ENCODE measurements at regions not wholly inside any gene's neighbourhood (a gene's known extent, or its start where the extent isn't known, plus 50 kb on each side); places are given as distances from the start of the nearest gene placed in this dataset.

GRCh38 chr5:161115941-161116340 lies 263.9 kb upstream of the ATP10B start:
- no peak for DNase-seq

- DNase-seq, result no peak
Measured at GRCh38 chr5:161112371-161112770, 260.4 kb upstream of the ATP10B start.

GRCh38 chr5:161105525-161105924 lies 253.5 kb upstream of the ATP10B start:
- DNase-seq, result no peak

GRCh38 chr5:161098516-161098915 lies 246.5 kb upstream of the ATP10B start:
- DNase-seq, result no peak

GRCh38 chr5:161096581-161096980 lies 244.6 kb upstream of the ATP10B start:
- DNase-seq, result no peak

- no peak for DNase-seq
Measured at GRCh38 chr5:161095953-161096352, 243.9 kb upstream of the ATP10B start.

GRCh38 chr5:161094411-161094810 lies 242.4 kb upstream of the ATP10B start:
- no peak for DNase-seq

GRCh38 chr5:161093100-161093499 lies 241.1 kb upstream of the ATP10B start:
- DNase-seq, result no peak

GRCh38 chr5:161089569-161089968 lies 237.6 kb upstream of the ATP10B start:
- no peak for DNase-seq

GRCh38 chr5:161086461-161086860 lies 234.4 kb upstream of the ATP10B start:
- no peak for DNase-seq

GRCh38 chr5:161085056-161085455 lies 233.0 kb upstream of the ATP10B start:
- no peak for DNase-seq

GRCh38 chr5:161084115-161084514 lies 232.1 kb upstream of the ATP10B start:
- no peak for DNase-seq

- DNase-seq, result no peak
Measured at GRCh38 chr5:161078793-161079192, 226.8 kb upstream of the ATP10B start.

- no peak for DNase-seq
Measured at GRCh38 chr5:161077936-161078545, 226.0 kb upstream of the ATP10B start.

GRCh38 chr5:161077496-161077895 lies 225.5 kb upstream of the ATP10B start:
- DNase-seq, result no peak

- DNase-seq, result peak; percentile 64
Measured at GRCh38 chr5:161064781-161065180, 212.8 kb upstream of the ATP10B start.

GRCh38 chr5:161064297-161064696 lies 212.3 kb upstream of the ATP10B start:
- no peak for DNase-seq

- DNase-seq, result no peak
Measured at GRCh38 chr5:161058781-161059180, 206.8 kb upstream of the ATP10B start.

- DNase-seq, result no peak
Measured at GRCh38 chr5:161051920-161052500, 200.0 kb upstream of the ATP10B start.

GRCh38 chr5:161047024-161047423 lies 195.0 kb upstream of the ATP10B start:
- DNase-seq, result no peak

GRCh38 chr5:161042862-161043261 lies 190.9 kb upstream of the ATP10B start:
- DNase-seq, result no peak

GRCh38 chr5:161042443-161042842 lies 190.4 kb upstream of the ATP10B start:
- DNase-seq, result no peak

GRCh38 chr5:161040818-161041217 lies 188.8 kb upstream of the ATP10B start:
- DNase-seq, result no peak

- DNase-seq, result no peak
Measured at GRCh38 chr5:161036296-161036695, 184.3 kb upstream of the ATP10B start.

GRCh38 chr5:161034451-161034850 lies 182.4 kb upstream of the ATP10B start:
- DNase-seq, result no peak
